ENCODE measurements at regions not wholly inside any gene's neighbourhood (a gene's known extent, or its start where the extent isn't known, plus 50 kb on each side); places are given as distances from the start of the nearest gene placed in this dataset.

GRCh38 chr6:166075186-166075585, 92.5 kb downstream of the TBXT start:
- WGBS (ENCODE audit: low lambda C conversion rate): 2% methylated on average over 2 of the region's 2 CpGs
- Histone ChIP-seq H3K27ac (ENCODE audit: extremely low read length, insufficient read depth, low read length) (no peak overlapping the region), H2AFZ (ENCODE audit: low read length) (no peak overlapping the region), H3K79me2 (ENCODE audit: insufficient read depth, low read length) (no peaks in the 10 kb centered on the region), H3K9ac (ENCODE audit: insufficient read depth, low read depth, low read length) (no peak overlapping the region), H3K4me3 (replicated peaks in 1 of 3; ENCODE audit: insufficient read depth in 1 of 3, low read depth in 2 of 3, low read length in 3 of 3) (no peak overlapping the region), H3K36me3 (replicated peaks in 1 of 2; ENCODE audit: control insufficient read depth in 1 of 2, insufficient read depth in 2 of 2, low read length in 2 of 2) (no peaks in the 10 kb centered on the region), H3K4me2 (ENCODE audit: low read depth, low read length) (no peak overlapping the region), H3K9me3 (ENCODE audit: low read length) (no peaks in the 10 kb centered on the region), H3K27me3 (ENCODE audit: control insufficient read depth in 1 of 2, insufficient read depth in 2 of 2, low read length in 2 of 2) (peaks cover 0 to 15% of the 10 kb centered on the region in 2 experiments; a peak in 1 of 5 replicates), H4K20me1 (ENCODE audit: insufficient read depth, low read length) (no peaks in the 10 kb centered on the region), H3K4me1 (ENCODE audit: insufficient read depth, low read length) (no peaks in the 10 kb centered on the region)
- ChIA-PET POLR2A (no interaction called here), CTCF (ENCODE audit: low intra/inter-chr PET ratio, low total read pairs) (no interaction called here)
- in situ Hi-C loops (cut with HindIII; ENCODE audit: extremely low pct_ligation_motif_present, low pct_unique_long_range_greater_than_20kb) (no loop called here), intact Hi-C loops (cut with micrococcal nuclease; ENCODE audit: unreplicated experiment) (no loop called here)
- no peak for TF ChIP-seq MTA3 (CRISPR knock-in tag; IDR thresholded peaks at IDR 0.05)
- TF ChIP-seq, protein P1, sequence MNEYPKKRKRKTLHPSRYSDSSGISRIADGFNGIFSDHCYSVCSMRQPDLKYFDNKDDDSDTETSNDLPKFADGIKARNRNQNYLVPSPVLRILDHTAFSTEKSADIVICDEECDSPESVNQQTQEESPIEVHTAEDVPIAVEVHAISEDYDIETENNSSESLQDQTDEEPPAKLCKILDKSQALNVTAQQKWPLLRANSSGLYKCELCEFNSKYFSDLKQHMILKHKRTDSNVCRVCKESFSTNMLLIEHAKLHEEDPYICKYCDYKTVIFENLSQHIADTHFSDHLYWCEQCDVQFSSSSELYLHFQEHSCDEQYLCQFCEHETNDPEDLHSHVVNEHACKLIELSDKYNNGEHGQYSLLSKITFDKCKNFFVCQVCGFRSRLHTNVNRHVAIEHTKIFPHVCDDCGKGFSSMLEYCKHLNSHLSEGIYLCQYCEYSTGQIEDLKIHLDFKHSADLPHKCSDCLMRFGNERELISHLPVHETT (CRISPR knock-in tag; conservative IDR thresholded peaks at IDR 0.05): no peak
- TF ChIP-seq KLF11 (CRISPR knock-in tag; IDR thresholded peaks at IDR 0.05): no peak
- no peak for TF ChIP-seq ZNF782 (CRISPR knock-in tag; IDR thresholded peaks at IDR 0.05; ENCODE audit: borderline replicate concordance)
- no peak for TF ChIP-seq BHLHE40 (IDR thresholded peaks at IDR 0.05; ENCODE audit: low read length)
- TF ChIP-seq TOPORS (CRISPR knock-in tag; IDR thresholded peaks at IDR 0.05): no peak
- TF ChIP-seq ZMYM2 (CRISPR knock-in tag; IDR thresholded peaks at IDR 0.05): no peak
- FAIRE-seq (no peak), ATAC-seq (no peak), DNase-seq (ENCODE audit: low spot score) (no peak)
- no TSS peak for BruUV-seq (replicated peaks)

DNA sequence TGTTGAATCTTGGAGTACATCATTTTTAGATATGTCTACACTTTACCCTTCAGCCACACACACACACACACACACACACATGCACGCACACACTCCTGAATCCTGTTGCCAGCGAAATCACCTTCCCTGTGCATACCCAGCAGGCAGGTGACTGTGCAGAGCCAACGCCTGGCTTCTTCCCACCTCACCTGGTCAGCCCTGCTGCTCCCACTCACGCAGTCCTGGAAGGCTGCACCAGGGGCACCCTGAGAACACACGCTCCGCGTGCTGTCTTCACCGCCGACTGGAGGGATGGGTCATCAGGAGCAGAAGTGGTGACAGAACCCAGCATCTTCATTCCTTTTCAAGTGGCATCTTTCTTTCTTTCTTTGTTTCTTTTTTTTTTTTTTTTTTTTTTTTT, 94.6 kb downstream of the TBXT start:
- Histone ChIP-seq H3K27ac (ENCODE audit: extremely low read length, insufficient read depth, low read length) (no peak overlapping the region), H3K27me3 (ENCODE audit: control insufficient read depth in 1 of 2, insufficient read depth in 2 of 2, low read length in 2 of 2) (peaks cover 0 to 15% of the 10 kb centered on the region in 2 experiments; a peak in 1 of 5 replicates), H4K20me1 (ENCODE audit: insufficient read depth, low read length) (no peaks in the 10 kb centered on the region), H3K4me3 (replicated peaks in 1 of 3; ENCODE audit: insufficient read depth in 1 of 3, low read depth in 2 of 3, low read length in 3 of 3) (no peak overlapping the region), H2AFZ (ENCODE audit: low read length) (no peak overlapping the region), H3K4me2 (ENCODE audit: low read depth, low read length) (no peak overlapping the region), H3K9ac (ENCODE audit: insufficient read depth, low read depth, low read length) (no peak overlapping the region), H3K9me3 (ENCODE audit: low read length) (no peaks in the 10 kb centered on the region), H3K79me2 (ENCODE audit: insufficient read depth, low read length) (no peaks in the 10 kb centered on the region), H3K36me3 (replicated peaks in 1 of 2; ENCODE audit: control insufficient read depth in 1 of 2, insufficient read depth in 2 of 2, low read length in 2 of 2) (no peaks in the 10 kb centered on the region), H3K4me1 (ENCODE audit: insufficient read depth, low read length) (no peaks in the 10 kb centered on the region)
- DNase-seq (ENCODE audit: low spot score) (no peak), ATAC-seq (no peak), FAIRE-seq (no peak)
- ChIA-PET CTCF (ENCODE audit: low intra/inter-chr PET ratio, low total read pairs) (no interaction called here), POLR2A (no interaction called here)
- no TSS peak for BruUV-seq (replicated peaks)
- in situ Hi-C loops (cut with HindIII; ENCODE audit: extremely low pct_ligation_motif_present, low pct_unique_long_range_greater_than_20kb): no loop called here
- TF ChIP-seq TRIM22 (IDR thresholded peaks at IDR 0.05) (no peak), ZNF136 (CRISPR knock-in tag; IDR thresholded peaks at IDR 0.05; ENCODE audit: low read depth) (no peak)
- TF ChIP-seq, protein P2, sequence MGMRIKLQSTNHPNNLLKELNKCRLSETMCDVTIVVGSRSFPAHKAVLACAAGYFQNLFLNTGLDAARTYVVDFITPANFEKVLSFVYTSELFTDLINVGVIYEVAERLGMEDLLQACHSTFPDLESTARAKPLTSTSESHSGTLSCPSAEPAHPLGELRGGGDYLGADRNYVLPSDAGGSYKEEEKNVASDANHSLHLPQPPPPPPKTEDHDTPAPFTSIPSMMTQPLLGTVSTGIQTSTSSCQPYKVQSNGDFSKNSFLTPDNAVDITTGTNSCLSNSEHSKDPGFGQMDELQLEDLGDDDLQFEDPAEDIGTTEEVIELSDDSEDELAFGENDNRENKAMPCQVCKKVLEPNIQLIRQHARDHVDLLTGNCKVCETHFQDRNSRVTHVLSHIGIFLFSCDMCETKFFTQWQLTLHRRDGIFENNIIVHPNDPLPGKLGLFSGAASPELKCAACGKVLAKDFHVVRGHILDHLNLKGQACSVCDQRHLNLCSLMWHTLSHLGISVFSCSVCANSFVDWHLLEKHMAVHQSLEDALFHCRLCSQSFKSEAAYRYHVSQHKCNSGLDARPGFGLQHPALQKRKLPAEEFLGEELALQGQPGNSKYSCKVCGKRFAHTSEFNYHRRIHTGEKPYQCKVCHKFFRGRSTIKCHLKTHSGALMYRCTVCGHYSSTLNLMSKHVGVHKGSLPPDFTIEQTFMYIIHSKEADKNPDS (CRISPR knock-in tag; IDR thresholded peaks at IDR 0.05): no peak
- intact Hi-C loops (cut with micrococcal nuclease; ENCODE audit: unreplicated experiment): no loop called here
- 53% methylated on average over 9 of the region's 9 CpGs for WGBS (ENCODE audit: low lambda C conversion rate)
